Liver (tissue), 8 donors: ENCODE measurements at regions not wholly inside any gene's neighbourhood (a gene's known extent, or its start where the extent isn't known, plus 50 kb on each side); places are given as distances from the start of the nearest gene placed in this dataset.

Experiments
- DNase-seq: peaks from one replicate; pipeline ENCODE4 v3.0.0-alpha.2; 2017; ENCODE audit warnings: low spot score
- H3K27ac ChIP-seq, 2 donors: one replicate each; pipeline ENCODE4 v1.7.0; 2013; ENCODE audit warnings: inconsistent platforms in 2 of 2, low read length in 2 of 2, control low read depth in 1 of 2, low read depth in 1 of 2, mild to moderate bottlenecking in 1 of 2
- H3K27me3 ChIP-seq, 4 donors: one replicate each; pipeline versions ENCODE4 v1.6.1 to v1.7.0; 2013; ENCODE audit warnings: low read length in 3 of 4, inconsistent platforms in 1 of 4, mild to moderate bottlenecking in 1 of 4, moderate library complexity in 1 of 4; ENCODE audit not compliant: control insufficient read depth in 4 of 4, insufficient read depth in 4 of 4
- H3K36me3 ChIP-seq, 4 donors: one replicate each; pipeline versions ENCODE4 v1.6.1 to v1.7.0; 2013; ENCODE audit warnings: low read length in 3 of 4, mild to moderate bottlenecking in 3 of 4, low read depth in 1 of 4, moderate library complexity in 1 of 4; ENCODE audit not compliant: control insufficient read depth in 4 of 4, insufficient read depth in 3 of 4
- H3K4me1 ChIP-seq, 4 donors: one replicate each; pipeline versions ENCODE4 v1.6.1 to v1.7.0; 2013; ENCODE audit warnings: low read length in 3 of 4, mild to moderate bottlenecking in 3 of 4, moderate library complexity in 1 of 4; ENCODE audit not compliant: control insufficient read depth in 4 of 4, insufficient read depth in 4 of 4
- H3K4me3 ChIP-seq, 3 donors: one replicate each; pipeline versions ENCODE4 v1.6.1 to v1.7.0; 2013; ENCODE audit warnings: low read length in 3 of 3, control low read depth in 1 of 3, low read depth in 1 of 3, mild to moderate bottlenecking in 1 of 3
- H3K9ac ChIP-seq, 2 donors: one replicate each; pipeline ENCODE4 v1.7.0; 2013; ENCODE audit warnings: low read length in 2 of 2, mild to moderate bottlenecking in 2 of 2, moderate library complexity in 2 of 2, control low read depth in 1 of 2, low read depth in 1 of 2
- H3K9me3 ChIP-seq, 4 donors: one replicate each; pipeline versions ENCODE4 v1.6.1 to v1.7.0; 2013; ENCODE audit warnings: low read length in 3 of 4; ENCODE audit not compliant: control insufficient read depth in 4 of 4
- CTCF ChIP-seq: fragments of 150-350 bp; IDR thresholded peaks from 2 replicates; pipeline ENCODE4 v1.5.1; 2017; ENCODE audit warnings: improper control_type of control experiment, low read depth, low read length; ENCODE audit not compliant: missing input control
- EGR1 ChIP-seq, 2 donors: IDR thresholded peaks; 2 replicates each; pipeline ENCODE4 v1.6.1; 2016 to 2018; ENCODE audit warnings: antibody characterized with exemption in 2 of 2, low read depth in 2 of 2
- FOXA1 ChIP-seq: IDR thresholded peaks from 2 replicates; pipeline ENCODE4 v1.6.1; 2016; ENCODE audit warnings: antibody characterized with exemption
- FOXA2 ChIP-seq: IDR thresholded peaks from 2 replicates; pipeline ENCODE4 v1.6.1; 2016; ENCODE audit warnings: antibody characterized with exemption
- GABPA ChIP-seq, 2 donors: IDR thresholded peaks in 1 of 2; conservative IDR thresholded peaks in 1 of 2; 2 replicates each; pipeline ENCODE4 v1.6.1; 2016; ENCODE audit warnings: antibody characterized with exemption in 2 of 2, mild to moderate bottlenecking in 1 of 2, moderate library complexity in 1 of 2
- HNF4A ChIP-seq, 2 donors: conservative IDR thresholded peaks; 2 replicates each; pipeline ENCODE4 v1.6.1; 2016; ENCODE audit warnings: antibody characterized with exemption in 2 of 2, mild to moderate bottlenecking in 2 of 2
- HNF4G ChIP-seq: IDR thresholded peaks from 2 replicates; pipeline ENCODE4 v1.6.1; 2016; ENCODE audit warnings: antibody characterized with exemption
- JUND ChIP-seq, 2 donors: IDR thresholded peaks; 2 replicates each; pipeline ENCODE4 v1.6.1; 2016; ENCODE audit warnings: antibody characterized with exemption in 2 of 2
- RXRA ChIP-seq, 2 donors: IDR thresholded peaks; 2 replicates each; pipeline ENCODE4 v1.6.1; 2017 to 2018; ENCODE audit warnings: antibody characterized with exemption in 2 of 2, mild to moderate bottlenecking in 1 of 2
- SP1 ChIP-seq: IDR thresholded peaks from 2 replicates; pipeline ENCODE4 v1.6.1; 2018; ENCODE audit warnings: antibody characterized with exemption, mild to moderate bottlenecking
- WGBS: extraction: QIAGEN DNeasy Blood & Tissue Kit; methylation state at CpG from one replicate; pipeline ENCODE4 v1.1.7; 2013; 5-methylcytosine and 5-hydroxymethylcytosine counted together
- donor health status: healthy.
- donor health status: healthy.
- donor health status: healthy.
- donor health status: healthy.
- donor health status: healthy.

DNA sequence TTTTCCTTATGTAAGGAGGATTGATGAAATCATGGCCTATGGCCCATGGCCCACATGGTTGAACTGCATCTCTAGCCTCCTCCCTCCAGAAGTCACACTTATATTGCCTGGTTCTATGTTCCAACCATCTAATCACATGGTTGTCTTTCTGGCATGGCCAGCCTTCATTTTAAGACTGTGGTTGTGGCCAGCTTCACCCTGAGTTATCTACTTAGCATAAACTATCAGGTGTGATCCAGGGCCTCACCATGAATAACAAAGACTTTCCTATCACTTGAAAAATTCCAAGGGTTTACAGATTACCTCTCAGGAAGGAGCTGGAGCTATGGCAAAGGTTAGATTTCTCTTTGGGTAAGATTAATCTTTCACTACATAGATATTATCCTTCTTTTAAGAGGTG is 222.8 kb downstream of the SNCA start:
- peaks cover 0 to 4% (median 0%) of the 10 kb centered on the region in 4 donors for H3K27me3 ChIP-seq
- no peaks in the 10 kb centered on the region for H3K36me3 ChIP-seq
- H3K4me1 ChIP-seq = no peaks in the 10 kb centered on the region
- H3K4me3 ChIP-seq = no peak overlapping the region
- no peak for DNase-seq
- no peaks in the 10 kb centered on the region for H3K9me3 ChIP-seq
- no peak overlapping the region for H3K9ac ChIP-seq
- TF ChIP-seq HNF4G = no peak
- no peak for TF ChIP-seq EGR1 (IDR thresholded peaks at IDR 0.05; ENCODE audit: low read depth in 2 of 2)
- no peak for TF ChIP-seq RXRA (IDR thresholded peaks at IDR 0.05)
- no peak overlapping the region for H3K27ac ChIP-seq

DNA sequence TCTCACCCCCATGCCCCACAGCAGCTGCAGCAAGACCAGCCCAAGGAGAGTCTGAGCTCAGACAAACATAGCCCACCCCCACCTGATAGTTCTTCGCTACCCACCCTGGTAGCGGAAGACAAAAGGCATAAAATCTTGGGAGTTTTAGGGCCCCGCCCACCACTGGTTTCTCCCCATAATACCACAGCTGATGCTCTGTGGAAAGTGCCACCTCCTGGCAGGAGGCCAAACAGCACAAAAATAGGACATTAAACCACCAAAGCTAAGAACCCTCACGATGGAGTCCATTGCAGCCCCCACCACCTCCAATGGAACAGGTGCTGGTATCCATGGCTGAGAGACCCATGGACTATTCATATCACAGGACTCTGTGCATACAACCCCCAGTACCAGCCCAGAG is 226.7 kb downstream of the SNCA start:
- 91% methylated on average over 4 of the region's 4 CpGs for WGBS

GRCh38 chr4:89609756-89610155 is 227.2 kb downstream of the SNCA start:
- DNase-seq = no peak
- WGBS = 67% methylated on average over 5 of the region's 5 CpGs
- no peak for TF ChIP-seq SP1
- TF ChIP-seq GABPA (IDR thresholded peaks at IDR 0.05 in 1 of 2, conservative IDR thresholded peaks at IDR 0.05 in 1 of 2) = no peak
- no peak for TF ChIP-seq FOXA1
- no peak for TF ChIP-seq HNF4A (conservative IDR thresholded peaks at IDR 0.05)
- no peak for TF ChIP-seq CTCF

More for the DNA sequence above, 226.7 kb downstream of the SNCA start:
- no peak overlapping the region for H3K27ac ChIP-seq
- no peaks in the 10 kb centered on the region for H3K9me3 ChIP-seq
- H3K4me1 ChIP-seq = no peaks in the 10 kb centered on the region
- H3K9ac ChIP-seq = no peak overlapping the region
- TF ChIP-seq JUND (IDR thresholded peaks at IDR 0.05) (no peak), RXRA (IDR thresholded peaks at IDR 0.05) (no peak), CTCF (no peak), FOXA2 (no peak), GABPA (IDR thresholded peaks at IDR 0.05 in 1 of 2, conservative IDR thresholded peaks at IDR 0.05 in 1 of 2) (no peak)
- DNase-seq = no peak
- H3K4me3 ChIP-seq = no peak overlapping the region
- no peaks in the 10 kb centered on the region for H3K36me3 ChIP-seq
- H3K27me3 ChIP-seq = peaks cover 0 to 2% (median 0%) of the 10 kb centered on the region in 4 donors

More at GRCh38 chr4:89609756-89610155, 227.2 kb downstream of the SNCA start:
- Histone ChIP-seq H3K9ac (no peak overlapping the region), H3K36me3 (no peaks in the 10 kb centered on the region), H3K27me3 (peaks cover 0 to 2% (median 0%) of the 10 kb centered on the region in 4 donors), H3K9me3 (no peaks in the 10 kb centered on the region), H3K4me3 (no peak overlapping the region), H3K27ac (no peak overlapping the region), H3K4me1 (no peaks in the 10 kb centered on the region)
